ENCODE measurements at regions not wholly inside any gene's neighbourhood (a gene's known extent, or its start where the extent isn't known, plus 50 kb on each side); places are given as distances from the start of the nearest gene placed in this dataset.
"Not testable (repeated sequence)": the region's sequence is repeated elsewhere in the genome, so short reads cannot be mapped to it uniquely, and the experiment has no call there.

GRCh38 chr3:150270883-150271590 lies 137.1 kb upstream of the TSC22D2 start:
- peak in 1 of 3 donors; percentile 57 for DNase-seq
- H3K27ac ChIP-seq: peak overlapping the region in 3 of 4 donors; percentile 35 to 77 (median 40)

GRCh38 chr3:150270444-150270843 lies 137.7 kb upstream of the TSC22D2 start:
- H3K27me3 ChIP-seq, H3K4me3 ChIP-seq, H3K36me3 ChIP-seq, H3K9me3 ChIP-seq, DNase-seq: not testable (repeated sequence)
- Histone ChIP-seq H3K27ac (peak overlapping the region in 3 of 4 donors; percentile 35 to 77 (median 40)), H3K4me1 (peaks cover 0 to 21% (median 0%) of the 10 kb centered on the region in 4 donors)

More at GRCh38 chr3:150270883-150271590, 137.1 kb upstream of the TSC22D2 start:
- peaks cover 0 to 21% (median 0%) of the 10 kb centered on the region in 4 donors for H3K4me1 ChIP-seq
- H3K36me3 ChIP-seq: no peaks in the 10 kb centered on the region
- TF ChIP-seq POLR2A (IDR thresholded peaks at IDR 0.05): no peak
- TF ChIP-seq CTCF (IDR thresholded peaks at IDR 0.05): no peak
- no peaks in the 10 kb centered on the region for H3K9me3 ChIP-seq
- no peak overlapping the region for H3K4me3 ChIP-seq
- no peaks in the 10 kb centered on the region for H3K27me3 ChIP-seq

GRCh38 chr3:150269526-150269925 lies 138.6 kb upstream of the TSC22D2 start:
- Histone ChIP-seq H3K4me3 (no peak overlapping the region), H3K4me1 (peaks cover 0 to 21% (median 0%) of the 10 kb centered on the region in 4 donors), H3K9me3 (no peaks in the 10 kb centered on the region), H3K27ac (peak overlapping the region in 2 of 4 donors; percentile 50 to 72), H3K36me3 (no peaks in the 10 kb centered on the region), H3K27me3 (no peaks in the 10 kb centered on the region)
- DNase-seq: no peak
- TF ChIP-seq POLR2A (IDR thresholded peaks at IDR 0.05) (no peak), CTCF (IDR thresholded peaks at IDR 0.05) (no peak)

- DNase-seq: peak in 1 of 3 donors; percentile 60
- no peak for TF ChIP-seq POLR2A (IDR thresholded peaks at IDR 0.05)
- peak in 3 of 6 experiments; percentile 44 to 49 (median 49) for TF ChIP-seq CTCF (IDR thresholded peaks at IDR 0.05)
- no peaks in the 10 kb centered on the region for H3K27me3 ChIP-seq
- H3K9me3 ChIP-seq: no peaks in the 10 kb centered on the region
- no peaks in the 10 kb centered on the region for H3K36me3 ChIP-seq
- H3K4me1 ChIP-seq: peaks cover 0 to 21% (median 0%) of the 10 kb centered on the region in 4 donors
- no peak overlapping the region for H3K4me3 ChIP-seq
- H3K27ac ChIP-seq: peak overlapping the region in 2 of 4 donors; percentile 50 to 72
Observed at GRCh38 chr3:150268426-150269391, 139.4 kb upstream of the TSC22D2 start.

GRCh38 chr3:150267288-150267687 lies 140.8 kb upstream of the TSC22D2 start:
- Histone ChIP-seq H3K4me3 (no peak overlapping the region), H3K27ac (no peak overlapping the region), H3K9me3 (no peaks in the 10 kb centered on the region), H3K36me3 (no peaks in the 10 kb centered on the region), H3K4me1 (peaks cover 0 to 21% (median 0%) of the 10 kb centered on the region in 4 donors), H3K27me3 (no peaks in the 10 kb centered on the region)
- TF ChIP-seq POLR2A (IDR thresholded peaks at IDR 0.05) (no peak), CTCF (IDR thresholded peaks at IDR 0.05) (no peak)
- no peak for DNase-seq
